ENCODE measurements at regions not wholly inside any gene's neighbourhood (a gene's known extent, or its start where the extent isn't known, plus 50 kb on each side); places are given as distances from the start of the nearest gene placed in this dataset.

DNA sequence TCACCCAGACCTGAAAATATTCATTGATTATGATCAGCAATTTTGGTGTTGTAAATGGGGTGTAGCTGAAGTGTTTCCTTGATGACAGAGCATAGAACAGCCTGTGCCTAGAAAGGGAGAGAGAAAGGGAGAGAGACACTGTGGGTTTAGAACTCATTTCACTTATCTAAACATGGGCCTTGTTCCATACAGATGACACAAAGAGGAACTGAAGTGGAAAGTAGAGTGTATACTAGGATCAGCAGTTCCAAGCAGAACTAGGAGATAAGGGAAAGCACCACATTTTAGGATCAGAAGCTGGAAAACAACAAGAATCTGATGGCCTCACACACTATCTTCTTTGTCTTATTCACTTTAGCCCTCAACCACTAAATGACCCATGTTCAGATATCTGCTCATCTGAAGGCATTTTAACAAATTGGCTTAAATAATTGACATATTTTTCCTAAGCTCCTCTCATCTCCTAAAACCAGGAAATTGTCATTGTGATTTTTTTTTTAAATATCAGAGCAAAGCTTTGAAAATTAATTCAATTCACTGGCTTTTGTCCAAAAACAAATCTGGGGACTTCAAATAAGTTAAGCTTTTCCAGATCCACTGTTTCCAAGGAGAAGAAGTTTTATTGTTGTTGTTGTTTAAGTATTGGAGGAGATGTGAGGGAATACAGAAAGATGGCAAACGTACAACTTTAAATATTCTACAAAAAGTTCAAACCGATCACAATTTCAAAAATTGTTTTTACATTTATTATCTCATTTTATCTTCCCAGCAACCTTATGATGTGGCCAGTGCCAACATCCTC is 103.8 kb downstream of the LYPLAL1 start:
- Histone ChIP-seq H3K27me3 (ENCODE audit: low read length) (no peaks in the 10 kb centered on the region), H3K36me3 (ENCODE audit: low read depth, low read length) (no peaks in the 10 kb centered on the region), H4K20me1 (ENCODE audit: low read length) (no peaks in the 10 kb centered on the region), H3K4me1 (ENCODE audit: insufficient read depth, low read length) (peaks cover 40% of the 10 kb centered on the region), H3F3A (ENCODE audit: low read length, unreplicated experiment) (peaks cover 5% of the 10 kb centered on the region), H3K4me2 (ENCODE audit: low read length) (no peak overlapping the region), H3K9ac (ENCODE audit: low read length) (no peak overlapping the region), H3K79me2 (ENCODE audit: low read length) (no peaks in the 10 kb centered on the region), H3K9me3 (ENCODE audit: low read length) (no peaks in the 10 kb centered on the region), H3K9me2 (replicated peaks; ENCODE audit: low read length) (no peaks in the 10 kb centered on the region), H3K27ac (ENCODE audit: low read length) (no peak overlapping the region), H2AFZ (ENCODE audit: low read length) (no peak overlapping the region), H3K4me3 (ENCODE audit: low read length) (no peak overlapping the region)
- ChIA-PET CTCF (no interaction called here), POLR2A (ENCODE audit: unreplicated experiment) (no interaction called here)
- BruUV-seq (replicated peaks), result no TSS peak
- intact Hi-C loops (cut with micrococcal nuclease), result loop anchor here (5.0 kb wide), 1 partner anchor 190 kb away; no protein-coding TSS in a partner anchor
- DNase-seq (no peak), ATAC-seq (no peak)
- TF ChIP-seq EZH2phosphoT487 (IDR thresholded peaks at IDR 0.05; ENCODE audit: borderline replicate concordance, low read length), result no peak
- TF ChIP-seq, protein P1, sequence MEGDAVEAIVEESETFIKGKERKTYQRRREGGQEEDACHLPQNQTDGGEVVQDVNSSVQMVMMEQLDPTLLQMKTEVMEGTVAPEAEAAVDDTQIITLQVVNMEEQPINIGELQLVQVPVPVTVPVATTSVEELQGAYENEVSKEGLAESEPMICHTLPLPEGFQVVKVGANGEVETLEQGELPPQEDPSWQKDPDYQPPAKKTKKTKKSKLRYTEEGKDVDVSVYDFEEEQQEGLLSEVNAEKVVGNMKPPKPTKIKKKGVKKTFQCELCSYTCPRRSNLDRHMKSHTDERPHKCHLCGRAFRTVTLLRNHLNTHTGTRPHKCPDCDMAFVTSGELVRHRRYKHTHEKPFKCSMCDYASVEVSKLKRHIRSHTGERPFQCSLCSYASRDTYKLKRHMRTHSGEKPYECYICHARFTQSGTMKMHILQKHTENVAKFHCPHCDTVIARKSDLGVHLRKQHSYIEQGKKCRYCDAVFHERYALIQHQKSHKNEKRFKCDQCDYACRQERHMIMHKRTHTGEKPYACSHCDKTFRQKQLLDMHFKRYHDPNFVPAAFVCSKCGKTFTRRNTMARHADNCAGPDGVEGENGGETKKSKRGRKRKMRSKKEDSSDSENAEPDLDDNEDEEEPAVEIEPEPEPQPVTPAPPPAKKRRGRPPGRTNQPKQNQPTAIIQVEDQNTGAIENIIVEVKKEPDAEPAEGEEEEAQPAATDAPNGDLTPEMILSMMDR (conservative IDR thresholded peaks at IDR 0.05; ENCODE audit: low read depth, low read length), result no peak
- no peak for TF ChIP-seq EZH2 (IDR thresholded peaks at IDR 0.05; ENCODE audit: low read length, unreplicated experiment)

DNA sequence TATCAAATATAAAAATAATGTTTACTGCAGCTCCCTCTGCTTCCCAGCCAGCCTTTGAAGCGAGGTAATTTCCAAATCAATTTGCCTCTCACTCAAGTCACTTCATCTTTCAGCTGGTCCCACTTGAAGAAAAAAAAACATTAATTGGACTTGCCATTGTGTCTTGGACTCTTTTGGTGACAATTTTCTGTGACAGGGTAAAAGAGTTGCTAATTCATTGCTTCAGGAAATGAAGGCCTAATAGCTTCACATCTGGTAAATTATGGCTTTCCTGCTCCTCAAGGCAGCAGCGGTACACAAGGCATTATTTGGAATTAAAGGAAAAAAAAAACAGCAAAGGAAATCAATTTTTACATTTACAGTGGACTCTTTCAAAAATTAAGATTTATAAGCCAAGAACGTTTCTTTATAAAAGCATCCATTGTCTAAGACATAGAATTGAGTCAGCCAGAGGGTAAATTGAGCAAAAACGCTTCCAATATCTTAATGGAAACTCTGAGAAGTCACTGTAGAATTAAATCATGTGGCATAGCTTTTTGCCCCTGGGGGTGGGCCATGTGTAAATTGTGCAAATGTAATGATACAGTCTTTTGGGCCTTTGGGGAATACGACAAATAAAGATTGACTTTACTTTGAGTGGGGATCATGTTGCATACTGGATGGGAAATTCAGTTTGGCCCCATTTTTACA is 102.5 kb downstream of the LYPLAL1 start:
- Histone ChIP-seq H3K4me3 (ENCODE audit: low read length) (no peak overlapping the region), H2AFZ (ENCODE audit: low read length) (no peak overlapping the region), H3K27ac (ENCODE audit: low read length) (no peak overlapping the region), H3K27me3 (ENCODE audit: low read length) (no peaks in the 10 kb centered on the region), H3K9me2 (replicated peaks; ENCODE audit: low read length) (no peaks in the 10 kb centered on the region), H3K9me3 (ENCODE audit: low read length) (no peaks in the 10 kb centered on the region), H3F3A (ENCODE audit: low read length, unreplicated experiment) (peaks cover 5% of the 10 kb centered on the region), H4K20me1 (ENCODE audit: low read length) (no peaks in the 10 kb centered on the region), H3K36me3 (ENCODE audit: low read depth, low read length) (no peaks in the 10 kb centered on the region), H3K79me2 (ENCODE audit: low read length) (no peaks in the 10 kb centered on the region), H3K4me1 (ENCODE audit: insufficient read depth, low read length) (peaks cover 41% of the 10 kb centered on the region), H3K9ac (ENCODE audit: low read length) (no peak overlapping the region), H3K4me2 (ENCODE audit: low read length) (no peak overlapping the region)
- POLR2A ChIA-PET (ENCODE audit: unreplicated experiment), result no interaction called here
- DNase-seq (no peak), ATAC-seq (no peak)
- CTCF ChIA-PET, result no interaction called here
- intact Hi-C loops (cut with micrococcal nuclease), result loop anchor here (5.0 kb wide), 1 partner anchor 189 kb away; no protein-coding TSS in a partner anchor
- TF ChIP-seq EZH2 (IDR thresholded peaks at IDR 0.05; ENCODE audit: low read length, unreplicated experiment), result no peak
- no peak for TF ChIP-seq EZH2phosphoT487 (IDR thresholded peaks at IDR 0.05; ENCODE audit: borderline replicate concordance, low read length)
- TF ChIP-seq, protein P1 (conservative IDR thresholded peaks at IDR 0.05; ENCODE audit: low read depth, low read length), result no peak
- BruUV-seq (replicated peaks), result no TSS peak

Measured in PC-3 (cell line).